ENCODE measurements at regions not wholly inside any gene's neighbourhood (a gene's known extent, or its start where the extent isn't known, plus 50 kb on each side); places are given as distances from the start of the nearest gene placed in this dataset.

GRCh38 chr5:130290219-130290618 is 386.0 kb downstream of the CHSY3 start:
- DNase-seq = peak; percentile 39

GRCh38 chr5:130289132-130290088 is 385.1 kb downstream of the CHSY3 start:
- DNase-seq = peak; percentile 39

- no peak for DNase-seq
These were observed 383.2 kb downstream of the CHSY3 start for GRCh38 chr5:130287438-130287837.

- DNase-seq = no peak
These were observed 382.7 kb downstream of the CHSY3 start for GRCh38 chr5:130286971-130287370.

- no peak for DNase-seq
These were observed 377.8 kb downstream of the CHSY3 start for GRCh38 chr5:130282049-130282448.

- DNase-seq = no peak
These were observed 376.4 kb downstream of the CHSY3 start for GRCh38 chr5:130280528-130281217.

GRCh38 chr5:130279386-130279785 is 375.1 kb downstream of the CHSY3 start:
- no peak for DNase-seq

- no peak for DNase-seq
These were observed 373.9 kb downstream of the CHSY3 start for GRCh38 chr5:130278136-130278535.

- no peak for DNase-seq
These were observed 373.3 kb downstream of the CHSY3 start for GRCh38 chr5:130277522-130277921.

- no peak for DNase-seq
These were observed 372.7 kb downstream of the CHSY3 start for GRCh38 chr5:130277002-130277401.

GRCh38 chr5:130272837-130273236 is 368.6 kb downstream of the CHSY3 start:
- DNase-seq = no peak

- no peak for DNase-seq
These were observed 366.5 kb downstream of the CHSY3 start for GRCh38 chr5:130270786-130271185.

- DNase-seq = no peak
These were observed 364.2 kb downstream of the CHSY3 start for GRCh38 chr5:130268489-130268888.

GRCh38 chr5:130267926-130268325 is 363.7 kb downstream of the CHSY3 start:
- DNase-seq = no peak

GRCh38 chr5:130260481-130260880 is 356.2 kb downstream of the CHSY3 start:
- no peak for DNase-seq

- DNase-seq = no peak
These were observed 347.7 kb downstream of the CHSY3 start for GRCh38 chr5:130251931-130252330.

- no peak for DNase-seq
These were observed 339.4 kb downstream of the CHSY3 start for GRCh38 chr5:130243641-130244040.

GRCh38 chr5:130237721-130238120 is 333.5 kb downstream of the CHSY3 start:
- DNase-seq = no peak

All from NCI-H69 (cell line).